ENCODE measurements at regions not wholly inside any gene's neighbourhood (a gene's known extent, or its start where the extent isn't known, plus 50 kb on each side); places are given as distances from the start of the nearest gene placed in this dataset.
"Not testable (repeated sequence)": the region's sequence is repeated elsewhere in the genome, so short reads cannot be mapped to it uniquely, and the experiment has no call there.

DNA sequence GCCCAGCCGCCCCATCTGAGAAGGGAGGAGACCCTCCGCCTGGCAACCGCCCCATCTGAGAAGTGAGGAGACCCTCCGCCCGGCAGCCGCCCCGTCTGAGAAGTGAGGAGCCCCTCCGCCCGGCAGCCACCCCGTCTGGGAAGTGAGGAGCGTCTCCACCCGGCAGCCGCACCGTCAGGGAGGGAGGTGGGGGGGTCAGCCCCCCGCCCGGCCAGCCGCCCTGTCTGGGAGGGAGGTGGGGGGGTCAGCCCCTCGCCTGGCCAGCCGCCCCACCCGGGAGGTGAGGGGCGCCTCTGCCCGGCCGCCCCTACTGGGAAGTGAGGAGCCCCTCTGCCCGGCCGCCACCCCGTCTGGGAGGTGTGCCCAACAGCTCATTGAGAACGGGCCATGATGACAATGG lies 59.9 kb upstream of the ME3 start:
- intact Hi-C loops (cut with DNase I); DNase-seq (ENCODE audit: low spot score): not testable (repeated sequence)

DNA sequence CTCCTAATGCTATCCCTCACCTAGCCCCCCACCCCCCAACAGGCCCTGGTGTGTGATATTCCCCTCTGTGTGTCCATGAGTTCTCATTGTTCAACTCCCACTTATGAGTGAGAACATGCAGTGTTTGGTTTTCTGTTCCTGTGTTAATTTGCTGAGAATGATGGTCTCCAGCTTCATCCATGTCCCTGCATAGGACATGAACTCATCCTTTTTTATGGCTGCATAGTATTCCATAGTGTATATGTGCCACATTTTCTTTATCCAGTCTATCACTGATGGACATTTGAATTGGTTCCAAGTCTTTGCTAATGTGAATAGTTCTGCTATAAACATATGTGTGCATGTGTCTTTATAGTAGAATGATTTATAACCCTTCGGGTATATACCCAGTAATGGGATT lies 57.2 kb upstream of the ME3 start:
- DNase-seq (ENCODE audit: low spot score) = not testable (repeated sequence)

DNA sequence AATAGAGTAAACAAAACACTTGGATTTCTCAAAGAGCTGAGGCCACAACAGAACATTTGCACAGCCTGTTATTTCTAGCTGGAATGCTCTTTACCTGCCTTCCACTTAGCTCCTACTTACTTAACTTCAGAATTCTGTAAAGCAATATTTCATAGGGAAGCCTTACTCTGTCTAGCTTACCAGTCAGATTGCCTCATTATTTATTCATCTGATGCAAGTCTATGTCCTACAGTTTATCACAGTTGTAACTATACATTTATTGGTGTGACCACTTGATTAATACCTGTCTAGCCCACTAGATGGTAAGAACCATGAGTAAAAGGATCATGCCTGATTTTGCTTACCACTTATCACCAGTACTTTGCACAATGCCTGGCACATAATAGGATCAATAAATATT lies 56.1 kb upstream of the ME3 start:
- intact Hi-C loops (cut with DNase I) = no loop called here

More for the DNA sequence above, 57.2 kb upstream of the ME3 start:
- intact Hi-C loops (cut with DNase I) = not testable (repeated sequence)

DNA sequence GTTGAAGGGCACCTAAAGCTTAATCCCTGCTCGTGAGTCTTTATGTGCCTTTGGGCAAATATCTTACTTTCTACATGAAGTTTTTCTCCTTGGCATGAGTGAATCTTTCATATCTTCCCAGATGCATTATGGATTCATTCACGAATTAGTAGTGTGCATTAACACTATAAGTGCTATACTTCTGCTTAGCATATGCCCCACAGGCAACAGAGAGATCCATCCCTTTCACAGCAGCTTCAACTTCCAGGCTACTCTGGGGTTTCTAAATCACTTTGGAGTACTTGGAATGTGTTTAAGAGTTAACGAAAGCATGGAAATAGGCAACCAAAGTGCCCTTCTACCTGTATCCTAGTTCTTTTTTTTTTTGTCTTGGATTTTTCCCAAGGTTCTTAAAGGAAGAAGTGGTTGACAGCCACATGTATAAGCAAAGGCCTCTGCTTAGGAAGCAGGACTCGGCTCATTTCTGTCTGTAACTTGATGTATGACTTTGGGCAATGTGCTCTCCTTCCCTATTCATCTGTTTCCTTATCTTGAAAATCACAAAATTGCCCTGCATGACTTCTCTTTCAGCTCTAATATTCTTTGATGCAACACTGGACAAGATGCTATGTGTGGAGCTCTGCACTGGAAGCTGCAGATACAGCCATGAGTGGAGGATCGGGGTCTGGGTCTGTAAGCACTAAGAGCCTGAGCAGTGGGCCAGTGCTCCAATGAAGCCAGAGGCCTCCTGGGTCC lies 54.5 kb upstream of the ME3 start:
- intact Hi-C loops (cut with DNase I) = loop anchor here in 1 of 2 donors (2.0 kb wide), 1 partner anchor 60 kb away; no protein-coding TSS in a partner anchor
- no peak for DNase-seq (ENCODE audit: low spot score)

More for the DNA sequence above, 56.1 kb upstream of the ME3 start:
- no peak for DNase-seq (ENCODE audit: low spot score)

DNA sequence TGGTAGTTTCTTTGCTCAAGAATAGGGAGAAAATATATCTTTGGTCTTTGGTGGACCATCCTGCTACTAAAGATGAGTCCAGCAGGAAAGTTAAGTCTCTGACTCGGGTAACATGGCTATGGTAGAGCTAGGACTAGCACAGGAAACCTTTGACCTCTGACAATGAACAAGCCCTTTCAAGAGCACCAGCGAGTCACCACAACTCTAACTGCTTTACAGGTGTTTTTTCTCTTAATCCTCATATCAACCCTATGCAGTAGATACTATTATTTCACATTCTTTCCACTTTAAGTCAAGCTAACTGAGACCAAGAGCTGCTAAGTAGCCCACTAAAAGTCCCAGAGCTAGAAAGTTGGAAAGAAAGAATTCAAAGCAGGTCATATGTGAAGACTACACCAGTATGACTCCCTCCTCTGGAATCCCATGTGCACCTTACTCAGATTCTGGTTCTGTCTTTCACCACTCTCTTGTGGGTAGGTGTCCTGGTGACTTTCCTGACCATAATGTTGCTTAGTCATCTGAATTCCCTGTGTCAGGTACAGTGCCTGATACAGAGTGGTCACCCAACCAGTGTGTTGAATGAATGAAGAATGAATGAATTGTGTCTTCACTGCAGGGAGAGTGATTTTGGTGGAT lies 53.8 kb upstream of the ME3 start:
- intact Hi-C loops (cut with DNase I) = loop anchor here in 1 of 2 donors (2.0 kb wide), 1 partner anchor 61 kb away; no protein-coding TSS in a partner anchor
- no peak for DNase-seq (ENCODE audit: low spot score)

DNA sequence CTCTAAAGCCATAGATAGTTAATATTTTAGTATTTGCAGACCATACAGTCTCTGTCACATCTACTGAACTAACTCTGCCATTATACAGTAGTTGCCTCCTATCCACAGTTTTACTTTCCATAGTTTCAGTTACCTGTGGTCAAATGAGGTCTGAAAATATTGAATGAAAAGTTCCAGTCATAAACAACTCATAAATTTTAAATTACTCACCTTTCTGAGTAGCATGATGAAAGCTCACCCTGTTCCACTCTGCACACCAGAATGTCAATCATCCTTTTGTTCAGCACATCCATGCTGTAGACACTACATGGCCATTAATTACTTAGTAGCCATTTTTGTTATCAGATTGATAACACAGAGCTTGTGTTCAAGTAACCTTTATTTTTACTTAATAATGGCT lies 51.7 kb upstream of the ME3 start:
- intact Hi-C loops (cut with DNase I) = no loop called here
- no peak for DNase-seq (ENCODE audit: low spot score)

DNA sequence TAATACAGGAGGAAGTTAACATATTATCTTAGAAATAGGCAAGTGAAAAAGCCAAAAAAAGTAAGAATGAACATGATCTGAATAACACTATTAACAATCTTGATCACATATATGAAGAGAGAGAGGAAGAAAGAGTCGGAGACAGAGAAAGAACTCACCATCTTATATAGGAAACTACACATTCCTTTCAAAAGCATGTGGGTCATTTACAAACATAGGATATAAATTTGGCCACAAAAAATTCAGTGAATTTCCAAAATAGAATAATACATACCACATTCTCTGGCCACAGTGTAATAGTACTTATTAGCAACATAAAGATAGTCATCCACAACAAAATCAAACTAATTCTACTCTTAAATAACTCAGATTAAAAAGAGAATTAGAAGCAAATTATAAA lies 50.9 kb upstream of the ME3 start:
- intact Hi-C loops (cut with DNase I) = no loop called here
- DNase-seq (ENCODE audit: low spot score) = no peak

DNA sequence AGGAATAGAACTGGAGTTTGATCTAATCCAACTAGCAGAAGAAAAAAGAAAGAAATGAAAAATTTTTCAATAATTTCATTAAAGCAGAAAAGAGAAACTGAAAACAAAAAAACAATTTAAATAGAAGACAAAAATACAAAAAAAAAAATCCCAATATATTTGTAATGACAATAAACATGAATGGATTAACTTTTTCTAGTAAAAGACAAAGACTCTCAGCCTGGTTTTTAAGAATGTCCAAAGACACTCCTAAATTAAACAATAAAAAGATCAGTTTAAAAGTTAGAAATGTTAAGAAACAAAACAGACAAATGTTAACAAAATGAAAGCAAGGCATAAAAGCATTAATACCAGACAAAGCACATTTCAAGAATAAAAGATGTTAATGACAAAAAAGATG lies 50.3 kb upstream of the ME3 start:
- intact Hi-C loops (cut with DNase I) = no loop called here
- no peak for DNase-seq (ENCODE audit: low spot score)
